A549 (cell line): ENCODE measurements at regions not wholly inside any gene's neighbourhood (a gene's known extent, or its start where the extent isn't known, plus 50 kb on each side); places are given as distances from the start of the nearest gene placed in this dataset.

ENCODE experiments used
- ATAC-seq, 2 experiments: fragments of 200-7000 bp in 1 of 2; fragments of >200 bp in 1 of 2; cut with Nextera tagmentation in 1 of 2; cut with Tn5 transposase in 1 of 2; 3 replicates each; pipeline versions ENCODE4 v1.8.0 to v1.9.1; 2018 to 2020; ENCODE audit warnings: mild to moderate bottlenecking in 1 of 2, moderate library complexity in 1 of 2
- CTCF ChIA-PET: fragments of 300-600 bp; sonication (Branson Sonifier 250); formaldehyde crosslinking; extraction: SDS; loops from one replicate; lab custom pipeline; 2021; ENCODE audit warnings: antibody characterized with exemption, inconsistent platforms; lab: Yijun Ruan, JAX
- POLR2A ChIA-PET: fragments of 350-600 bp; formaldehyde crosslinking; extraction: SDS; loops from one replicate; lab custom pipeline; 2021; ENCODE audit warnings: antibody characterized with exemption, inconsistent platforms; lab: Yijun Ruan, JAX
- DNase-seq, 2 experiments: peaks; one replicate each; pipeline versions ENCODE4 v3.0.0 to v3.0.0-alpha.2; 2011 to 2016; ENCODE audit warnings: low read depth in 1 of 2, low spot score in 1 of 2
- FAIRE-seq: peaks from 2 replicates; lab custom pipeline; 2011; peaks lifted over from hg19 to GRCh38; lab: Jason Lieb, UNC
- H3K27ac ChIP-seq, 2 experiments: fragments of >200 bp; sonication (Bioruptor Twin); formaldehyde crosslinking; 3 replicates each; pipeline ENCODE4 v1.5.1; 2016 to 2017
- H3K4me1 ChIP-seq: fragments of >200 bp; sonication (Bioruptor Twin); formaldehyde crosslinking; 3 replicates; pipeline ENCODE4 v1.6.1; 2016
- H3K4me2 ChIP-seq: fragments of >200 bp; sonication (Bioruptor Twin); formaldehyde crosslinking; 3 replicates; pipeline ENCODE4 v1.6.1; 2016
- H3K4me3 ChIP-seq: fragments of >200 bp; sonication (Bioruptor Twin); formaldehyde crosslinking; 3 replicates; pipeline ENCODE4 v1.5.1; 2016
- H3K9me3 ChIP-seq: fragments of >200 bp; sonication (Bioruptor Twin); formaldehyde crosslinking; 3 replicates; pipeline ENCODE4 v1.6.1; 2016
- CEBPB ChIP-seq, 2 experiments: fragments of >200 bp in 1 of 2; sonication (Bioruptor Twin) in 1 of 2; formaldehyde crosslinking in 1 of 2; IDR thresholded peaks; 2 replicates each; pipeline ENCODE4 v1.6.1; 2012 to 2016
- CHD2 ChIP-seq: fragments of 150-350 bp; IDR thresholded peaks from 2 replicates; pipeline ENCODE4 v1.6.1; 2014; ENCODE audit warnings: low read length; ENCODE audit not compliant: partially characterized antibody
- CHD4 ChIP-seq: fragments of 200-600 bp; sonication (generic); IDR thresholded peaks from 2 replicates; pipeline ENCODE4 v1.6.1; 2016; ENCODE audit warnings: antibody characterized with exemption, mild to moderate bottlenecking, borderline replicate concordance
- EHF ChIP-seq: fragments of 250-450 bp; sonication (Bioruptor Pico); IDR thresholded peaks from 2 replicates; pipeline ENCODE4 v1.5.0; 2020; ENCODE audit warnings: mild to moderate bottlenecking
- EP300 ChIP-seq, 2 experiments: fragments of >200 bp; sonication (Bioruptor Twin); formaldehyde crosslinking; IDR thresholded peaks; 2 replicates in 1 of 2; 3 replicates in 1 of 2; pipeline ENCODE4 v1.6.1; 2016 to 2017
- ESRRA ChIP-seq: fragments of 150-350 bp; IDR thresholded peaks from 2 replicates; pipeline ENCODE4 v1.6.1; 2014; ENCODE audit warnings: mild to moderate bottlenecking, low read length, borderline replicate concordance
- FOXS1 ChIP-seq: fragments of 250-450 bp; sonication (Bioruptor Pico); IDR thresholded peaks from 2 replicates; pipeline ENCODE4 v1.5.0; 2020; ENCODE audit warnings: mild to moderate bottlenecking, moderate library complexity
- HEYL ChIP-seq: fragments of 250-450 bp; sonication (Bioruptor Pico); IDR thresholded peaks from 2 replicates; pipeline ENCODE4 v1.8.0; 2021; ENCODE audit warnings: mild to moderate bottlenecking, moderate library complexity
- HOXA7 ChIP-seq: fragments of 250-450 bp; sonication (Bioruptor Pico); IDR thresholded peaks from 2 replicates; pipeline ENCODE4 v1.5.0; 2020; ENCODE audit warnings: mild to moderate bottlenecking, moderate library complexity
- HOXB13 ChIP-seq: fragments of 250-450 bp; sonication (Bioruptor Pico); IDR thresholded peaks from 2 replicates; pipeline ENCODE4 v1.5.0; 2020; ENCODE audit warnings: low read depth, mild to moderate bottlenecking, moderate library complexity
- HOXB5 ChIP-seq: fragments of 250-450 bp; sonication (Bioruptor Pico); IDR thresholded peaks from 2 replicates; pipeline ENCODE4 v1.5.0; 2020; ENCODE audit warnings: mild to moderate bottlenecking, moderate library complexity
- JUNB ChIP-seq: fragments of >200 bp; sonication (Bioruptor Twin); formaldehyde crosslinking; IDR thresholded peaks from 2 replicates; pipeline ENCODE4 v1.6.1; 2016
- KDM1A ChIP-seq: fragments of 200-600 bp; sonication (generic); IDR thresholded peaks from 2 replicates; pipeline ENCODE4 v1.6.1; 2016; ENCODE audit warnings: low read depth, mild to moderate bottlenecking
- MAFK ChIP-seq: fragments of 450-650 bp; IDR thresholded peaks from 2 replicates; pipeline ENCODE4 v1.6.1; 2014; ENCODE audit not compliant: partially characterized antibody
- MAZ ChIP-seq: fragments of 150-350 bp; IDR thresholded peaks from 2 replicates; pipeline ENCODE4 v1.6.1; 2014; ENCODE audit warnings: antibody characterized with exemption, low read depth, low read length, borderline replicate concordance
- MYC ChIP-seq: IDR thresholded peaks from 2 replicates; pipeline ENCODE4 v1.6.1; 2012; ENCODE audit warnings: mild to moderate bottlenecking, inconsistent platforms, low read length, improper control_type of control experiment, borderline replicate concordance
- POLR2AphosphoS2 ChIP-seq: conservative IDR thresholded peaks from 2 replicates; pipeline ENCODE4 v1.6.1; 2012; ENCODE audit warnings: low read length, improper control_type of control experiment, inconsistent platforms
- RAD21 ChIP-seq, 2 experiments: fragments of >200 bp in 1 of 2; sonication (Bioruptor Twin) in 1 of 2; formaldehyde crosslinking in 1 of 2; IDR thresholded peaks in 1 of 2; conservative IDR thresholded peaks in 1 of 2; 2 replicates in 1 of 2; 3 replicates in 1 of 2; pipeline ENCODE4 v1.6.1; 2012 to 2018; ENCODE audit warnings: inconsistent platforms in 1 of 2
- RFX5 ChIP-seq: fragments of 450-650 bp; IDR thresholded peaks from 2 replicates; pipeline ENCODE4 v1.7.1; 2014; ENCODE audit warnings: antibody characterized with exemption, mild to moderate bottlenecking, moderate library complexity
- SMC3 ChIP-seq: fragments of >200 bp; sonication (Bioruptor Twin); formaldehyde crosslinking; IDR thresholded peaks from 3 replicates; pipeline ENCODE4 v1.6.1; 2018; ENCODE audit warnings: inconsistent platforms
- SREBF2 ChIP-seq: fragments of 450-650 bp; IDR thresholded peaks from 2 replicates; pipeline ENCODE4 v1.6.1; 2014; ENCODE audit warnings: mild to moderate bottlenecking, moderate library complexity
- TP53 ChIP-seq: fragments of 250-450 bp; sonication (Bioruptor Pico); IDR thresholded peaks from 2 replicates; pipeline ENCODE4 v1.5.0; 2021; ENCODE audit warnings: mild to moderate bottlenecking, moderate library complexity
- USF2 ChIP-seq: fragments of 450-650 bp; IDR thresholded peaks from 2 replicates; pipeline ENCODE4 v1.6.1; 2014; ENCODE audit warnings: antibody characterized with exemption
- ZC3H11A ChIP-seq: fragments of 450-650 bp; IDR thresholded peaks from 2 replicates; pipeline ENCODE4 v1.6.1; 2014; ENCODE audit warnings: antibody characterized with exemption, mild to moderate bottlenecking
- WGBS: methylation state at CpG from one replicate; pipeline ENCODE4 v1.1.6; 2017; ENCODE audit errors: missing lambda C conversion rate; 5-methylcytosine and 5-hydroxymethylcytosine counted together

GRCh38 chr12:91616416-91616815, 433.8 kb upstream of the DCN start:
- Histone ChIP-seq H3K4me1 (peaks cover 11% of the 10 kb centered on the region; the same call in 2 of the 3 replicates), H3K4me2 (no peak overlapping the region), H3K4me3 (no peak overlapping the region), H3K9me3 (no peaks in the 10 kb centered on the region), H3K27ac (no peak overlapping the region)
- POLR2A ChIA-PET: no interaction called here
- 80% methylated on average over 2 of the region's 2 CpGs for WGBS
- FAIRE-seq: no peak
- DNase-seq: no peak
- ATAC-seq: no peak
- TF ChIP-seq EP300 (IDR thresholded peaks at IDR 0.05): no peak
- CTCF ChIA-PET: interaction anchor here (0.6 to 1.0 kb wide), 4 partner anchors 27 to 554 kb away, joined by 3 to 4 read pairs (median 3); no protein-coding TSS in a partner anchor

- POLR2A ChIA-PET: interaction anchor here (0.6 kb wide), 1 partner anchor 1113 kb away, joined by 3 read pairs; no protein-coding TSS in a partner anchor
- no peak for ATAC-seq
- peaks cover 7% of the 10 kb centered on the region; the same call in 2 of the 3 replicates for H3K4me1 ChIP-seq
- no peak overlapping the region for H3K4me2 ChIP-seq
- no peak overlapping the region for H3K4me3 ChIP-seq
- TF ChIP-seq KDM1A: no peak
- no peak for TF ChIP-seq POLR2AphosphoS2
- TF ChIP-seq HOXB5 (CRISPR knock-in tag): no peak
- TF ChIP-seq MAFK: no peak
- no peak for TF ChIP-seq CEBPB (IDR thresholded peaks at IDR 0.05)
- TF ChIP-seq HOXA7 (CRISPR knock-in tag): no peak
- TF ChIP-seq JUNB: no peak
- no peak for TF ChIP-seq SMC3
- TF ChIP-seq EHF (CRISPR knock-in tag): no peak
- no peak for TF ChIP-seq FOXS1 (CRISPR knock-in tag)
- no peak for TF ChIP-seq HEYL
- TF ChIP-seq HOXB13: no peak
- TF ChIP-seq USF2: no peak
- no peak for TF ChIP-seq RAD21 (conservative IDR thresholded peaks at IDR 0.05 in 1 of 2, IDR thresholded peaks at IDR 0.05 in 1 of 2)
- no peak for TF ChIP-seq MAZ
- TF ChIP-seq, all 56 proteins: peak for 0
- Histone ChIP-seq H3K27ac (no peak overlapping the region), H3K9me3 (no peaks in the 10 kb centered on the region)
- FAIRE-seq: no peak
- CTCF ChIA-PET: interaction anchor here (0.6 kb wide), 1 partner anchor 529 kb away, joined by 4 read pairs; no protein-coding TSS in a partner anchor
- 56% methylated on average over 4 of the region's 4 CpGs for WGBS
- no peak for DNase-seq
Measured at GRCh38 chr12:91613223-91613779, 430.7 kb upstream of the DCN start.

GRCh38 chr12:91610561-91610960, 427.9 kb upstream of the DCN start:
- no peak for TF ChIP-seq MYC
- TF ChIP-seq POLR2AphosphoS2: no peak
- TF ChIP-seq ESRRA: no peak
- TF ChIP-seq SREBF2: no peak
- TF ChIP-seq ZC3H11A: no peak
- no peak for TF ChIP-seq RFX5
- no peak for TF ChIP-seq RAD21 (conservative IDR thresholded peaks at IDR 0.05 in 1 of 2, IDR thresholded peaks at IDR 0.05 in 1 of 2)
- TF ChIP-seq CHD2: no peak
- TF ChIP-seq CHD4: no peak
- no peak for TF ChIP-seq TP53 (CRISPR knock-in tag)
- TF ChIP-seq MAFK: no peak
- TF ChIP-seq, all 56 proteins: peak for 0
- H3K27ac ChIP-seq: no peak overlapping the region
- no peak for ATAC-seq
- no peak for DNase-seq
- no peak overlapping the region for H3K4me3 ChIP-seq
- no peak overlapping the region for H3K4me2 ChIP-seq
- no peaks in the 10 kb centered on the region for H3K4me1 ChIP-seq
- 73% methylated on average over 3 of the region's 3 CpGs for WGBS
- ChIA-PET POLR2A (no interaction called here), CTCF (no interaction called here)
- no peak for FAIRE-seq
- no peaks in the 10 kb centered on the region for H3K9me3 ChIP-seq
